ENCODE measurements at regions not wholly inside any gene's neighbourhood (a gene's known extent, or its start where the extent isn't known, plus 50 kb on each side); places are given as distances from the start of the nearest gene placed in this dataset.

- ChIA-PET CTCF (no interaction called here), POLR2A (no interaction called here)
- Mint-ChIP-seq H3K4me1 (no peaks in the 10 kb centered on the region), H3K27me3 (no peaks in the 10 kb centered on the region), H3K27ac (no peak overlapping the region), H3K4me3 (no peak overlapping the region), H3K36me3 (no peaks in the 10 kb centered on the region), H3K9me3 (peaks cover 2 to 6% (median 6%) of the 10 kb centered on the region in 5 donors)
- H3K36me3 ChIP-seq (ENCODE audit: insufficient read depth, low read length): no peaks in the 10 kb centered on the region
- no peaks in the 10 kb centered on the region for H3K27me3 ChIP-seq (ENCODE audit: insufficient read depth, low read length, poor library complexity, severe bottlenecking)
- no peaks in the 10 kb centered on the region for H3K9me3 ChIP-seq (ENCODE audit: low read length)
- no peak for DNase-seq
- no peak overlapping the region for H3K4me3 ChIP-seq (ENCODE audit: low read length)
- no peaks in the 10 kb centered on the region for H3K4me1 ChIP-seq (ENCODE audit: insufficient read depth, low read length)
- no peak overlapping the region for H3K27ac ChIP-seq (ENCODE audit: low read depth, low read length)
Observed at GRCh38 chr15:46111730-46112129, 476.9 kb downstream of the SQOR start.

- Mint-ChIP-seq H3K4me1 (no peaks in the 10 kb centered on the region), H3K27ac (no peak overlapping the region), H3K36me3 (no peaks in the 10 kb centered on the region), H3K9me3 (peaks cover 0 to 7% (median 2%) of the 10 kb centered on the region in 5 donors), H3K4me3 (no peak overlapping the region), H3K27me3 (no peaks in the 10 kb centered on the region)
- H3K9me3 ChIP-seq (ENCODE audit: low read length): no peaks in the 10 kb centered on the region
- H3K4me1 ChIP-seq (ENCODE audit: insufficient read depth, low read length): no peaks in the 10 kb centered on the region
- no peak overlapping the region for H3K4me3 ChIP-seq (ENCODE audit: low read length)
- H3K36me3 ChIP-seq (ENCODE audit: insufficient read depth, low read length): no peaks in the 10 kb centered on the region
- H3K27ac ChIP-seq (ENCODE audit: low read depth, low read length): no peak overlapping the region
- no peak for DNase-seq
- no peaks in the 10 kb centered on the region for H3K27me3 ChIP-seq (ENCODE audit: insufficient read depth, low read length, poor library complexity, severe bottlenecking)
- ChIA-PET CTCF (no interaction called here), POLR2A (no interaction called here)
Observed at GRCh38 chr15:46117071-46117470, 482.2 kb downstream of the SQOR start.

- H3K4me1 ChIP-seq (ENCODE audit: insufficient read depth, low read length): no peaks in the 10 kb centered on the region
- ChIA-PET POLR2A (no interaction called here), CTCF (no interaction called here)
- Mint-ChIP-seq H3K9me3 (peaks cover 2 to 22% (median 9%) of the 10 kb centered on the region in 5 donors), H3K27ac (no peak overlapping the region), H3K4me1 (no peaks in the 10 kb centered on the region), H3K27me3 (no peaks in the 10 kb centered on the region), H3K36me3 (no peaks in the 10 kb centered on the region), H3K4me3 (no peak overlapping the region)
- no peaks in the 10 kb centered on the region for H3K9me3 ChIP-seq (ENCODE audit: low read length)
- no peaks in the 10 kb centered on the region for H3K27me3 ChIP-seq (ENCODE audit: insufficient read depth, low read length, poor library complexity, severe bottlenecking)
- H3K36me3 ChIP-seq (ENCODE audit: insufficient read depth, low read length): no peaks in the 10 kb centered on the region
- H3K27ac ChIP-seq (ENCODE audit: low read depth, low read length): no peak overlapping the region
- no peak for DNase-seq
- no peak overlapping the region for H3K4me3 ChIP-seq (ENCODE audit: low read length)
Observed at GRCh38 chr15:46120713-46121112, 485.9 kb downstream of the SQOR start.

- Histone ChIP-seq H3K9me3 (ENCODE audit: low read length) (no peaks in the 10 kb centered on the region), H3K4me3 (ENCODE audit: low read length) (no peak overlapping the region), H3K27me3 (ENCODE audit: insufficient read depth, low read length, poor library complexity, severe bottlenecking) (no peaks in the 10 kb centered on the region), H3K4me1 (ENCODE audit: insufficient read depth, low read length) (no peaks in the 10 kb centered on the region), H3K36me3 (ENCODE audit: insufficient read depth, low read length) (no peaks in the 10 kb centered on the region), H3K27ac (ENCODE audit: low read depth, low read length) (no peak overlapping the region)
- H3K27ac Mint-ChIP-seq: no peak overlapping the region
- H3K9me3 Mint-ChIP-seq: peaks cover 0 to 22% (median 12%) of the 10 kb centered on the region in 5 donors
- no peaks in the 10 kb centered on the region for H3K4me1 Mint-ChIP-seq
- no peaks in the 10 kb centered on the region for H3K27me3 Mint-ChIP-seq
- POLR2A ChIA-PET: no interaction called here
- no peak overlapping the region for H3K4me3 Mint-ChIP-seq
- no peak for DNase-seq
- CTCF ChIA-PET: no interaction called here
- no peaks in the 10 kb centered on the region for H3K36me3 Mint-ChIP-seq
Observed at GRCh38 chr15:46121441-46121840, 486.6 kb downstream of the SQOR start.

GRCh38 chr15:46126581-46126980, 491.8 kb downstream of the SQOR start:
- Mint-ChIP-seq H3K4me3 (no peak overlapping the region), H3K9me3 (peaks cover 2 to 32% (median 13%) of the 10 kb centered on the region in 5 donors), H3K27me3 (no peaks in the 10 kb centered on the region), H3K27ac (no peak overlapping the region), H3K36me3 (no peaks in the 10 kb centered on the region), H3K4me1 (no peaks in the 10 kb centered on the region)
- H3K36me3 ChIP-seq (ENCODE audit: insufficient read depth, low read length): no peaks in the 10 kb centered on the region
- no peak overlapping the region for H3K4me3 ChIP-seq (ENCODE audit: low read length)
- no peaks in the 10 kb centered on the region for H3K9me3 ChIP-seq (ENCODE audit: low read length)
- H3K27ac ChIP-seq (ENCODE audit: low read depth, low read length): no peak overlapping the region
- ChIA-PET CTCF (no interaction called here), POLR2A (no interaction called here)
- H3K27me3 ChIP-seq (ENCODE audit: insufficient read depth, low read length, poor library complexity, severe bottlenecking): no peaks in the 10 kb centered on the region
- DNase-seq: no peak
- H3K4me1 ChIP-seq (ENCODE audit: insufficient read depth, low read length): no peaks in the 10 kb centered on the region

- no peaks in the 10 kb centered on the region for H3K36me3 Mint-ChIP-seq
- no peak overlapping the region for H3K4me3 ChIP-seq (ENCODE audit: low read length)
- no peaks in the 10 kb centered on the region for H3K27me3 ChIP-seq (ENCODE audit: insufficient read depth, low read length, poor library complexity, severe bottlenecking)
- H3K27me3 Mint-ChIP-seq: no peaks in the 10 kb centered on the region
- ChIA-PET CTCF (no interaction called here), POLR2A (no interaction called here)
- H3K27ac Mint-ChIP-seq: no peak overlapping the region
- no peaks in the 10 kb centered on the region for H3K9me3 ChIP-seq (ENCODE audit: low read length)
- H3K4me1 Mint-ChIP-seq: no peaks in the 10 kb centered on the region
- DNase-seq: no peak
- no peaks in the 10 kb centered on the region for H3K4me1 ChIP-seq (ENCODE audit: insufficient read depth, low read length)
- peaks cover 5 to 27% (median 13%) of the 10 kb centered on the region in 5 donors for H3K9me3 Mint-ChIP-seq
- no peaks in the 10 kb centered on the region for H3K36me3 ChIP-seq (ENCODE audit: insufficient read depth, low read length)
- H3K27ac ChIP-seq (ENCODE audit: low read depth, low read length): no peak overlapping the region
- H3K4me3 Mint-ChIP-seq: no peak overlapping the region
Observed at GRCh38 chr15:46127361-46127874, 492.6 kb downstream of the SQOR start.

GRCh38 chr15:46129145-46129544, 494.3 kb downstream of the SQOR start:
- Histone ChIP-seq H3K27me3 (ENCODE audit: insufficient read depth, low read length, poor library complexity, severe bottlenecking) (no peaks in the 10 kb centered on the region), H3K36me3 (ENCODE audit: insufficient read depth, low read length) (no peaks in the 10 kb centered on the region), H3K4me3 (ENCODE audit: low read length) (no peak overlapping the region), H3K27ac (ENCODE audit: low read depth, low read length) (no peak overlapping the region), H3K9me3 (ENCODE audit: low read length) (no peaks in the 10 kb centered on the region), H3K4me1 (ENCODE audit: insufficient read depth, low read length) (no peaks in the 10 kb centered on the region)
- Mint-ChIP-seq H3K4me3 (no peak overlapping the region), H3K27ac (no peak overlapping the region), H3K36me3 (no peaks in the 10 kb centered on the region), H3K9me3 (peaks cover 0 to 14% (median 8%) of the 10 kb centered on the region in 5 donors), H3K27me3 (no peaks in the 10 kb centered on the region), H3K4me1 (no peaks in the 10 kb centered on the region)
- ChIA-PET CTCF (no interaction called here), POLR2A (no interaction called here)
- DNase-seq: no peak

- Mint-ChIP-seq H3K4me3 (no peak overlapping the region), H3K27ac (no peak overlapping the region), H3K36me3 (no peaks in the 10 kb centered on the region), H3K9me3 (peaks cover 0 to 31% (median 9%) of the 10 kb centered on the region in 5 donors), H3K27me3 (peaks cover 0 to 2% of the 10 kb centered on the region in 2 donors), H3K4me1 (no peaks in the 10 kb centered on the region)
- ChIA-PET CTCF (no interaction called here), POLR2A (no interaction called here)
- DNase-seq: no peak
- no peak overlapping the region for H3K27ac ChIP-seq (ENCODE audit: low read depth, low read length)
- H3K27me3 ChIP-seq (ENCODE audit: insufficient read depth, low read length, poor library complexity, severe bottlenecking): no peaks in the 10 kb centered on the region
- no peaks in the 10 kb centered on the region for H3K9me3 ChIP-seq (ENCODE audit: low read length)
- H3K4me3 ChIP-seq (ENCODE audit: low read length): no peak overlapping the region
- H3K36me3 ChIP-seq (ENCODE audit: insufficient read depth, low read length): no peaks in the 10 kb centered on the region
- H3K4me1 ChIP-seq (ENCODE audit: insufficient read depth, low read length): no peaks in the 10 kb centered on the region
Observed at GRCh38 chr15:46131876-46132275, 497.0 kb downstream of the SQOR start.

GRCh38 chr15:46137443-46137842, 502.6 kb downstream of the SQOR start:
- H3K4me1 ChIP-seq (ENCODE audit: insufficient read depth, low read length): no peaks in the 10 kb centered on the region
- Mint-ChIP-seq H3K27me3 (peaks cover 0 to 2% of the 10 kb centered on the region in 2 donors), H3K4me3 (no peak overlapping the region), H3K27ac (no peak overlapping the region), H3K36me3 (no peaks in the 10 kb centered on the region), H3K4me1 (no peaks in the 10 kb centered on the region), H3K9me3 (peaks cover 0 to 25% (median 9%) of the 10 kb centered on the region in 5 donors)
- CTCF ChIA-PET: no interaction called here
- H3K27ac ChIP-seq (ENCODE audit: low read depth, low read length): no peak overlapping the region
- no peaks in the 10 kb centered on the region for H3K9me3 ChIP-seq (ENCODE audit: low read length)
- DNase-seq: no peak
- H3K27me3 ChIP-seq (ENCODE audit: insufficient read depth, low read length, poor library complexity, severe bottlenecking): no peaks in the 10 kb centered on the region
- H3K36me3 ChIP-seq (ENCODE audit: insufficient read depth, low read length): no peaks in the 10 kb centered on the region
- POLR2A ChIA-PET: no interaction called here
- no peak overlapping the region for H3K4me3 ChIP-seq (ENCODE audit: low read length)

Data from CD8-positive, alpha-beta memory T cell (primary cell).